Glutamatergic neuron (in vitro differentiated cells): ENCODE measurements at regions not wholly inside any gene's neighbourhood (a gene's known extent, or its start where the extent isn't known, plus 50 kb on each side); places are given as distances from the start of the nearest gene placed in this dataset.
A peak's percentile ranks its signal among the peaks of the same experiment; 100 is the strongest.
"Not testable (repeated sequence)": the region's sequence is repeated elsewhere in the genome, so short reads cannot be mapped to it uniquely, and the experiment has no call there.

Experiments used
- DNase-seq: peaks from one replicate; pipeline ENCODE4 v3.0.0; 2022
- H3K27ac Mint-ChIP-seq: one replicate; pipeline ENCODE4 v1.8.0; 2020; ENCODE audit warnings: mild to moderate bottlenecking, mixed read lengths, inconsistent platforms; ENCODE audit not compliant: unreplicated experiment
- H3K27me3 Mint-ChIP-seq: one replicate; pipeline ENCODE4 v1.8.0; 2020; ENCODE audit warnings: mild to moderate bottlenecking, moderate library complexity, mixed read lengths, inconsistent platforms; ENCODE audit not compliant: unreplicated experiment
- H3K36me3 Mint-ChIP-seq: one replicate; pipeline ENCODE4 v1.8.0; 2020; ENCODE audit warnings: mild to moderate bottlenecking, mixed read lengths, inconsistent platforms; ENCODE audit not compliant: unreplicated experiment
- H3K4me1 Mint-ChIP-seq: one replicate; pipeline ENCODE4 v1.8.0; 2020; ENCODE audit warnings: mild to moderate bottlenecking, low read depth, mixed read lengths, inconsistent platforms; ENCODE audit not compliant: unreplicated experiment
- H3K4me3 Mint-ChIP-seq: one replicate; pipeline ENCODE4 v1.8.0; 2020; ENCODE audit warnings: mild to moderate bottlenecking, mixed read lengths, inconsistent platforms; ENCODE audit not compliant: unreplicated experiment
- H3K9me3 Mint-ChIP-seq: one replicate; pipeline ENCODE4 v1.8.0; 2020; ENCODE audit warnings: mild to moderate bottlenecking, moderate library complexity, mixed read lengths, inconsistent platforms; ENCODE audit not compliant: unreplicated experiment
- CTCF ChIP-seq: fragments of 200-600 bp; sonication (generic); IDR thresholded peaks from one replicate; pipeline ENCODE4 v1.5.0; 2021; ENCODE audit not compliant: partially characterized antibody, unreplicated experiment

- no peak overlapping the region for H3K27ac Mint-ChIP-seq
- H3K9me3 Mint-ChIP-seq = no peaks in the 10 kb centered on the region
- TF ChIP-seq CTCF = no peak
- no peaks in the 10 kb centered on the region for H3K36me3 Mint-ChIP-seq
- H3K4me1 Mint-ChIP-seq = peaks cover 2% of the 10 kb centered on the region
- no peak for DNase-seq
- H3K27me3 Mint-ChIP-seq = no peaks in the 10 kb centered on the region
- H3K4me3 Mint-ChIP-seq = no peak overlapping the region
Observed at GRCh38 chr12:62005615-62006014, 254.6 kb upstream of the USP15 start.

GRCh38 chr12:62006076-62006732 lies 254.0 kb upstream of the USP15 start:
- DNase-seq = peak; percentile 18
- H3K4me3 Mint-ChIP-seq = no peak overlapping the region
- H3K36me3 Mint-ChIP-seq = no peaks in the 10 kb centered on the region
- peaks cover 2% of the 10 kb centered on the region for H3K4me1 Mint-ChIP-seq
- no peaks in the 10 kb centered on the region for H3K27me3 Mint-ChIP-seq
- H3K27ac Mint-ChIP-seq = no peak overlapping the region
- no peaks in the 10 kb centered on the region for H3K9me3 Mint-ChIP-seq
- TF ChIP-seq CTCF = peak; percentile 84

- Mint-ChIP-seq H3K36me3 (no peaks in the 10 kb centered on the region), H3K4me1 (peaks cover 2% of the 10 kb centered on the region), H3K27ac (no peak overlapping the region), H3K9me3 (no peaks in the 10 kb centered on the region), H3K27me3 (no peaks in the 10 kb centered on the region), H3K4me3 (no peak overlapping the region)
- no peak for DNase-seq
- no peak for TF ChIP-seq CTCF
Observed at GRCh38 chr12:62008703-62009102, 251.5 kb upstream of the USP15 start.

- Mint-ChIP-seq H3K36me3 (no peaks in the 10 kb centered on the region), H3K27me3 (no peaks in the 10 kb centered on the region), H3K27ac (no peak overlapping the region), H3K9me3 (no peaks in the 10 kb centered on the region), H3K4me1 (peaks cover 2% of the 10 kb centered on the region), H3K4me3 (no peak overlapping the region)
- no peak for DNase-seq
- TF ChIP-seq CTCF = no peak
Observed at GRCh38 chr12:62009445-62009844, 250.8 kb upstream of the USP15 start.

- not testable (repeated sequence) for H3K9me3 Mint-ChIP-seq, DNase-seq, H3K27me3 Mint-ChIP-seq, H3K4me3 Mint-ChIP-seq, H3K27ac Mint-ChIP-seq, H3K36me3 Mint-ChIP-seq, H3K4me1 Mint-ChIP-seq
Observed at GRCh38 chr12:62010331-62010906, 249.8 kb upstream of the USP15 start.

- not testable (repeated sequence) for DNase-seq, H3K4me1 Mint-ChIP-seq, H3K36me3 Mint-ChIP-seq, H3K27me3 Mint-ChIP-seq, H3K4me3 Mint-ChIP-seq, H3K9me3 Mint-ChIP-seq, H3K27ac Mint-ChIP-seq
Observed at GRCh38 chr12:62010973-62011372, 249.2 kb upstream of the USP15 start.
